GM13977 (cell line): ENCODE measurements at regions not wholly inside any gene's neighbourhood (a gene's known extent, or its start where the extent isn't known, plus 50 kb on each side); places are given as distances from the start of the nearest gene placed in this dataset.

Experiments
- DNase-seq: peaks from one replicate; pipeline ENCODE4 v3.0.0; 2012; ENCODE audit warnings: low spot score
- CTCF ChIP-seq: IDR thresholded peaks from 2 replicates; pipeline ENCODE4 v1.5.1; 2012; ENCODE audit warnings: mild to moderate bottlenecking, control low read depth; ENCODE audit not compliant: insufficient read depth; ENCODE audit errors: extremely low read depth, missing control alignments
- in situ Hi-C: fragments of 300-500 bp; cut with MboI; formaldehyde crosslinking; loops from one replicate; pipeline ENCODE4 v1.12.0; 2022; ENCODE audit warnings: low sequenced_read_pairs, low pct_unique_long_range_greater_than_20kb, mixed read lengths, inconsistent platforms; ENCODE audit not compliant: unreplicated experiment

GRCh38 chr1:60173729-60174505 lies 100.3 kb upstream of the C1orf87 start:
- no peak for DNase-seq
- in situ Hi-C loops, result no loop called here
- no peak for TF ChIP-seq CTCF

GRCh38 chr1:60173006-60173405 lies 99.4 kb upstream of the C1orf87 start:
- TF ChIP-seq CTCF, result no peak
- in situ Hi-C loops, result no loop called here
- DNase-seq, result no peak

DNA sequence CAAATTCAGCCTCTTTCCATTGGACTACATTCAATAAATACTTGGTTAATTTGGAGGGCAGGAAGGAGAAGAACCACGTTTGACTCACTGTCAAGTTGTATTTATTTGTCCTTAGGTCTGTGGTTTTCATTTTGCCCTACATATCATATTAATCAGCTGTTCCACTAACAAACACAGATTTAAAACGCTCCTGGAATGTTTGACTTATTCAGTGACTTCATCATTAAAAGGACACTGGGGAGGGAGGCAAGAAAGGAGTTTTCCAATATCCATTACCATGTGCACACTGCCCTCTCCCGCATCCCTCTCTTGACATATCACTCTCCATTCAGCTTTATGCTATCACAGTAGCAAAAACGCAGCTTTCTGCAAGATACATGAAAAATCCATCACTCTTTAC lies 98.2 kb upstream of the C1orf87 start:
- in situ Hi-C loops, result no loop called here
- TF ChIP-seq CTCF, result no peak
- no peak for DNase-seq

DNA sequence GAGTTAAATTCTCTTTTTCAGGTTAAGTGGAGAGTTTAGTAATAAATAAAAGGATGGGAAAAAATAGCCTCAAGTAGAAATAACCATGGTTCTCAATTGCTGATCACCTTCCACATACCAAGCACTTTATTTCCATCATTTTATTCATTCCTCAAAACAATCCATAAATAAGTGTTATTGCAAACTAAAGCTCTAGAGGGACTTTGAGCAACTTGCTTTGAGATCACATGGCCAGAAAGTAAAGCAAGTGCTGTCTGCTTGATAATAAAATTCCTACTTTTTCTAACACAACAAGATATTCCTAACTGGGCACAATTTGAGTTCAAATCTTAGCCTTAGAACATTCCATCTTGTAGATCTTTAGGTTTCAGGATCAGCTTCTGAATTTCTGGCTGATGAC lies 97.1 kb upstream of the C1orf87 start:
- no peak for TF ChIP-seq CTCF
- DNase-seq, result no peak
- in situ Hi-C loops, result no loop called here

DNA sequence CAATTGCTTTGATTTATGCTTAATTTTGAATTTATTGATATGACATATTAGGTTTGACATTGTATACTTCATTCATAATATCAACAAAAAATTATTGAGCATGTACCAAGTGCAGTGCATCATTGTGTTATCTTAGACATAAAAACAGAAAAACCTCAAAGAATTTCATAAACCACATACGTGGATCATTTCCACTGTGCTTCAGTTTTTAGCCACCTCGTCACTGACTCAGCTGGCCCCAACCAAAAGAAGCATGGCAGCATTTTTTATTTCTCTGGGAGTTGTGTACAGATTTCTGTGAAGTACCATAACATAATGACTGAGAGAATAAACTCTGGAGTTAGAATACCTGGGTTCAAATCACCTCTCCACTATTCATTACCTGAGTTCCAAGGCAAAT lies 95.6 kb upstream of the C1orf87 start:
- TF ChIP-seq CTCF, result no peak
- DNase-seq, result no peak
- in situ Hi-C loops, result no loop called here

DNA sequence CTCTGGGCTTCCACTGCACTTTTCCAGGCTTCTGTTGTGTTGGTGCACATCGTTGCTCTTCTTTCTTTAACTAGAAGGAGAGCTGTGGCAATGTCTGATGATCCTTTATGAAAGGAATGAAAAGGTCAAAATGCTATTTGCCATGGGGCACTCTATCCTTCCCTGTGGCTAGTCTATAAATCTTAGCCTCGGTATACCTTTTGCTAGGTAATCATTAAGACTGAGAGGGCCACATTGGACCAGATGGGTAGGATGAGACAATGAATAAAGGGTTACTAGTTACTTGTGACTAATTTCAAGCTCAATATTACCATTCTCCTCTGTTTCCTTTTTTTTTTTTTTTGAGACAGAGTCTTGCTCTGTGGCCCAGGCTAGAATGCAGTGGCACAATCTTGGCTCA lies 89.4 kb upstream of the C1orf87 start:
- DNase-seq, result no peak
- in situ Hi-C loops, result no loop called here
- no peak for TF ChIP-seq CTCF
